Keratinocyte (primary cell): ENCODE measurements at regions not wholly inside any gene's neighbourhood (a gene's known extent, or its start where the extent isn't known, plus 50 kb on each side); places are given as distances from the start of the nearest gene placed in this dataset.

ENCODE experiments used
- DNase-seq: peaks from one replicate; pipeline ENCODE4 v3.0.0-alpha.2; 2011; ENCODE audit warnings: low read depth, missing footprints, low spot score
- FAIRE-seq: peaks from 2 replicates; lab custom pipeline; 2011; peaks lifted over from hg19 to GRCh38; lab: Jason Lieb, UNC
- H2AFZ ChIP-seq: 2 replicates; pipeline ENCODE4 v1.6.0; 2012; ENCODE audit warnings: low read length, control low read depth, inconsistent platforms; ENCODE audit not compliant: control insufficient read depth
- H3K27ac ChIP-seq: 2 replicates; pipeline ENCODE4 v1.5.1; 2011; ENCODE audit warnings: low read length; ENCODE audit not compliant: control insufficient read depth, insufficient read depth
- H3K27me3 ChIP-seq: 3 replicates; pipeline ENCODE4 v1.6.0; 2011; ENCODE audit warnings: low read length; ENCODE audit not compliant: control insufficient read depth, insufficient read depth; ENCODE audit errors: extremely low read depth
- H3K36me3 ChIP-seq, 2 experiments: 2 replicates in 1 of 2; 3 replicates in 1 of 2; pipeline ENCODE4 v1.5.1; 2011; ENCODE audit warnings: low read length in 2 of 2, mild to moderate bottlenecking in 1 of 2; ENCODE audit not compliant: control insufficient read depth in 2 of 2, insufficient read depth in 2 of 2; ENCODE audit errors: extremely low read depth in 1 of 2
- H3K4me1 ChIP-seq: 3 replicates; pipeline ENCODE4 v1.5.1; 2011; ENCODE audit warnings: low read length; ENCODE audit not compliant: control insufficient read depth, insufficient read depth; ENCODE audit errors: extremely low read depth
- H3K4me2 ChIP-seq: 3 replicates; pipeline ENCODE4 v1.6.0; 2011; ENCODE audit warnings: low read depth, low read length; ENCODE audit not compliant: control insufficient read depth, insufficient read depth; ENCODE audit errors: extremely low read depth
- H3K4me3 ChIP-seq, 3 experiments: fragments of 200-600 bp in 1 of 3; sonication (generic) in 1 of 3; 2 replicates in 2 of 3; 3 replicates in 1 of 3; pipeline ENCODE4 v1.5.1; 2011 to 2016; ENCODE audit warnings: low read length in 3 of 3, mild to moderate bottlenecking in 3 of 3, control low read depth in 2 of 3, inconsistent platforms in 1 of 3, low read depth in 1 of 3, mixed read lengths in 1 of 3, mixed run types in 1 of 3, moderate library complexity in 1 of 3; ENCODE audit not compliant: control insufficient read depth in 2 of 3, insufficient read depth in 2 of 3; ENCODE audit errors: extremely low read depth in 1 of 3
- H3K79me2 ChIP-seq: 2 replicates; pipeline ENCODE4 v1.6.0; 2012; ENCODE audit warnings: low read length; ENCODE audit not compliant: control insufficient read depth, insufficient read depth
- H3K9ac ChIP-seq: 3 replicates; pipeline ENCODE4 v1.6.0; 2011; ENCODE audit warnings: low read length; ENCODE audit not compliant: control insufficient read depth, insufficient read depth; ENCODE audit errors: extremely low read depth
- H3K9me1 ChIP-seq: 3 replicates; pipeline ENCODE4 v1.6.0; 2011; ENCODE audit warnings: low read length; ENCODE audit not compliant: control insufficient read depth, insufficient read depth; ENCODE audit errors: extremely low read depth
- H3K9me3 ChIP-seq: 2 replicates; pipeline ENCODE4 v1.5.1; 2012; ENCODE audit warnings: low read depth, low read length; ENCODE audit not compliant: control insufficient read depth
- H4K20me1 ChIP-seq: 3 replicates; pipeline ENCODE4 v1.6.0; 2011; ENCODE audit warnings: low read length; ENCODE audit not compliant: control insufficient read depth, insufficient read depth; ENCODE audit errors: extremely low read depth
- CTCF ChIP-seq, 3 experiments: IDR thresholded peaks in 1 of 3; conservative IDR thresholded peaks in 1 of 3; optimal IDR thresholded peaks in 1 of 3; 2 replicates in 2 of 3; 3 replicates in 1 of 3; pipeline versions ENCODE3 to v1.5.1; 2011; ENCODE audit warnings: low read length in 3 of 3, mild to moderate bottlenecking in 3 of 3, moderate library complexity in 2 of 3, control low read depth in 1 of 3, inconsistent platforms in 1 of 3; ENCODE audit not compliant: insufficient read depth in 2 of 3; ENCODE audit errors: extremely low read depth in 1 of 3
- EZH2 ChIP-seq: IDR thresholded peaks from one replicate; pipeline ENCODE4 v1.6.1; 2012; ENCODE audit warnings: inconsistent platforms, mild to moderate bottlenecking, low read length, moderate library complexity
- dilution Hi-C: fragments of 300-500 bp; cut with MboI; formaldehyde crosslinking; loops from one replicate; pipeline ENCODE4 v1.7.0; 2020; ENCODE audit warnings: low sequenced_read_pairs; ENCODE audit not compliant: extremely low pct_ligation_motif_present

DNA sequence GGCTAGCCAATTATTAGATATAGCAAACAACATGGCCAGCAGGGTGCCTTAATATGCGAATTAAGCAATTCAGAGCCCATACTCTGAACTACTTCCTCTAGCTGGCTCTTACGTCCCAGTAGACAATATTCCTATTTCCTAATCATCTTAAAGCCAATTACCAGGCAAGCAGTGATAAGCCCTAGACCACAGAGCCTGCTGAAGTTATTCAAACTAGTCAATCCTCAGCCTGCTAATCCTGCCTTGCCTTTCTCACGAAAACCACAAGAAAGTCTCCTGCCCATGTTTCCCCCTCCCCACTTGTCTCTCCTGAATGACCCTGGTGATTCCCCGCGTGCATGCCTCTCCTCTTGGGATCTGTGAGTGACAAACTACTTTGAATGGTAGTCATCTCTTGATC lies 86.8 kb upstream of the CACNA2D1 start:
- Histone ChIP-seq H3K4me2 (no peak overlapping the region), H3K27ac (no peak overlapping the region), H3K27me3 (no peaks in the 10 kb centered on the region), H3K9me1 (no peaks in the 10 kb centered on the region), H4K20me1 (no peaks in the 10 kb centered on the region), H3K4me1 (no peaks in the 10 kb centered on the region), H3K36me3 (no peaks in the 10 kb centered on the region), H2AFZ (no peak overlapping the region), H3K9ac (no peak overlapping the region), H3K79me2 (no peaks in the 10 kb centered on the region), H3K4me3 (no peak overlapping the region), H3K9me3 (no peaks in the 10 kb centered on the region)
- dilution Hi-C loops = no loop called here
- no peak for FAIRE-seq
- no peak for DNase-seq
- TF ChIP-seq EZH2 (no peak), CTCF (optimal IDR thresholded peaks at IDR 0.05 in 1 of 3, IDR thresholded peaks at IDR 0.05 in 1 of 3, conservative IDR thresholded peaks at IDR 0.05 in 1 of 3; ENCODE audit: extremely low read depth in 1 of 3, insufficient read depth in 2 of 3, low read length in 3 of 3) (no peak)

- dilution Hi-C loops = no loop called here
- no peak overlapping the region for H3K27ac ChIP-seq
- no peaks in the 10 kb centered on the region for H3K27me3 ChIP-seq
- no peak overlapping the region for H3K4me3 ChIP-seq
- no peak overlapping the region for H3K9ac ChIP-seq
- TF ChIP-seq CTCF (optimal IDR thresholded peaks at IDR 0.05 in 1 of 3, IDR thresholded peaks at IDR 0.05 in 1 of 3, conservative IDR thresholded peaks at IDR 0.05 in 1 of 3; ENCODE audit: extremely low read depth in 1 of 3, insufficient read depth in 2 of 3, low read length in 3 of 3) (no peak), EZH2 (no peak)
- H3K4me1 ChIP-seq = no peaks in the 10 kb centered on the region
- no peaks in the 10 kb centered on the region for H3K79me2 ChIP-seq
- DNase-seq (no peak), FAIRE-seq (no peak)
- H3K4me2 ChIP-seq = no peak overlapping the region
- H4K20me1 ChIP-seq = no peaks in the 10 kb centered on the region
- H2AFZ ChIP-seq = no peak overlapping the region
- H3K9me1 ChIP-seq = no peaks in the 10 kb centered on the region
- H3K36me3 ChIP-seq = no peaks in the 10 kb centered on the region
- no peaks in the 10 kb centered on the region for H3K9me3 ChIP-seq
Observed at GRCh38 chr7:82528577-82529310, 85.2 kb upstream of the CACNA2D1 start.
